GM23248 (cell line): ENCODE measurements at regions not wholly inside any gene's neighbourhood (a gene's known extent, or its start where the extent isn't known, plus 50 kb on each side); places are given as distances from the start of the nearest gene placed in this dataset.

ENCODE experiments used
- DNase-seq: peaks from one replicate; pipeline ENCODE4 v3.0.0-alpha.2; 2015
- H2AFZ ChIP-seq: fragments of 200-600 bp; sonication (generic); 2 replicates; pipeline ENCODE4 v1.6.1; 2016; ENCODE audit warnings: antibody characterized with exemption
- H3F3A ChIP-seq: fragments of 200-600 bp; sonication (generic); 2 replicates; pipeline ENCODE4 v1.6.1; 2016; ENCODE audit warnings: mild to moderate bottlenecking, antibody characterized with exemption, mixed run types; ENCODE audit not compliant: insufficient read depth
- H3K27ac ChIP-seq: fragments of 200-600 bp; sonication (generic); 2 replicates; pipeline ENCODE4 v1.5.1; 2016; ENCODE audit warnings: mild to moderate bottlenecking
- H3K27me3 ChIP-seq: fragments of 200-600 bp; sonication (generic); replicated peaks from 2 replicates; pipeline ENCODE4 v1.6.1; 2016; ENCODE audit warnings: mild to moderate bottlenecking; ENCODE audit not compliant: insufficient read depth
- H3K36me3 ChIP-seq: fragments of 200-600 bp; sonication (generic); 2 replicates; pipeline ENCODE4 v1.6.1; 2016; ENCODE audit warnings: low read depth, mild to moderate bottlenecking
- H3K4me1 ChIP-seq: fragments of 200-600 bp; sonication (generic); 2 replicates; pipeline ENCODE4 v1.6.1; 2016; ENCODE audit warnings: mild to moderate bottlenecking; ENCODE audit not compliant: insufficient read depth
- H3K4me2 ChIP-seq: fragments of 200-600 bp; sonication (generic); one replicate; pipeline ENCODE4 v1.6.1; 2016; ENCODE audit warnings: mild to moderate bottlenecking; ENCODE audit not compliant: unreplicated experiment
- H3K4me3 ChIP-seq: fragments of 200-600 bp; sonication (generic); 2 replicates; pipeline ENCODE4 v1.5.1; 2016; ENCODE audit warnings: mild to moderate bottlenecking
- H3K79me2 ChIP-seq: fragments of 200-600 bp; sonication (generic); 2 replicates; pipeline ENCODE4 v1.6.1; 2016; ENCODE audit warnings: mild to moderate bottlenecking; ENCODE audit not compliant: insufficient read depth
- H3K9ac ChIP-seq: fragments of 200-600 bp; sonication (generic); 2 replicates; pipeline ENCODE4 v1.6.1; 2016; ENCODE audit warnings: mild to moderate bottlenecking
- H3K9me2 ChIP-seq: fragments of 200-600 bp; sonication (generic); 2 replicates; pipeline ENCODE4 v1.6.1; 2016; ENCODE audit warnings: mixed run types, mild to moderate bottlenecking, moderate library complexity; ENCODE audit not compliant: insufficient read depth
- H3K9me3 ChIP-seq: fragments of 200-600 bp; sonication (generic); one replicate; pipeline ENCODE4 v1.6.1; 2017; ENCODE audit warnings: low read depth
- H4K20me1 ChIP-seq: fragments of 200-600 bp; sonication (generic); 2 replicates; pipeline ENCODE4 v1.6.0; 2016; ENCODE audit not compliant: insufficient read depth
- EZH2 ChIP-seq: fragments of 200-600 bp; sonication (generic); IDR thresholded peaks from 2 replicates; pipeline ENCODE4 v1.6.1; 2018; ENCODE audit warnings: antibody characterized with exemption, mild to moderate bottlenecking; ENCODE audit not compliant: insufficient read depth, poor library complexity, severe bottlenecking
- EZH2phosphoT487 ChIP-seq: fragments of 200-600 bp; sonication (generic); IDR thresholded peaks from 2 replicates; pipeline ENCODE4 v1.6.1; 2018; ENCODE audit warnings: antibody characterized with exemption, moderate library complexity, mild to moderate bottlenecking, low read depth; ENCODE audit not compliant: insufficient read depth
- WGBS, 2 experiments: methylation state at CpG; one replicate each; pipeline ENCODE4 v1.1.6; 2015 to 2017; ENCODE audit warnings: low lambda C conversion rate in 2 of 2, low coverage in 1 of 2; ENCODE audit errors: missing lambda C conversion rate in 2 of 2; 5-methylcytosine and 5-hydroxymethylcytosine counted together
- in situ Hi-C: fragments of 300-500 bp; cut with MboI; formaldehyde crosslinking; loops from 2 replicates; pipeline ENCODE4 v1.15.0; 2020

DNA sequence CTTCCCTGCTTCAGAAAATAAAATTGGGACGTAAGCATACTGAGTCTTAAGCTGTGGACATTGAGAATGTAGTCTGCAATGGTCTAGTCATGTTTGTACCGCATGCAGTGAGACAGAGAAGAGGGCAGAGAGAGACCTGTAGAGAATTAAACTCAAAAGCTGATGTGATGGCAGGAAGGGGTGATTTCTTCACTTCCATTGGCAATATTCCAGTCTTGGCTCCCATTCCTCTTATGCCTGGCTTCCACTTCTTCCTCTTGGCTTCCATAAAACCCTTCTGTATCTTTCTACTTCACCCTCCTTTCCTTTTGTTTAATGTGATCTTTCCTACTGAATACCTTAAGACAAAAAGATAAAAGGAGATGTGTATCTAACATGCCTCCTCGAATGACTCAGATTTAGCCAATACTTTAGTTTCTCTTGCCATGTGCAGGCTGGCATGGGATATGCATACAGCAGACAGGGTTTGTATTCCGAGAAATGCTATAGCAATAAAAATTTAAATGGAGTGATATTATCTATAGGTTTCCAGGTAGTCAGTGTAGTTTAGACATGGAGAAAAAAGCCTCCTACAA, 423.1 kb upstream of the DYNLRB2 start:
- no peaks in the 10 kb centered on the region for H3K36me3 ChIP-seq
- no peaks in the 10 kb centered on the region for H3K9me2 ChIP-seq
- no peak overlapping the region for H3K4me2 ChIP-seq
- no peaks in the 10 kb centered on the region for H3K9me3 ChIP-seq
- H4K20me1 ChIP-seq = no peaks in the 10 kb centered on the region
- no peak for DNase-seq
- H3F3A ChIP-seq = peaks cover 8% of the 10 kb centered on the region; the same call in 1 of the 2 replicates
- no peaks in the 10 kb centered on the region for H3K27me3 ChIP-seq
- 65 to 67% methylated on average over 4 of the region's 4 CpGs for WGBS, 2 experiments
- in situ Hi-C loops = no loop called here
- no peak overlapping the region for H3K27ac ChIP-seq
- TF ChIP-seq EZH2phosphoT487 = no peak
- TF ChIP-seq EZH2 = no peak
- H3K4me3 ChIP-seq = no peak overlapping the region
- H3K79me2 ChIP-seq = no peaks in the 10 kb centered on the region
- no peak overlapping the region for H3K9ac ChIP-seq
- H3K4me1 ChIP-seq = peaks cover 2% of the 10 kb centered on the region; the same call in 1 of the 2 replicates
- H2AFZ ChIP-seq = no peak overlapping the region

DNA sequence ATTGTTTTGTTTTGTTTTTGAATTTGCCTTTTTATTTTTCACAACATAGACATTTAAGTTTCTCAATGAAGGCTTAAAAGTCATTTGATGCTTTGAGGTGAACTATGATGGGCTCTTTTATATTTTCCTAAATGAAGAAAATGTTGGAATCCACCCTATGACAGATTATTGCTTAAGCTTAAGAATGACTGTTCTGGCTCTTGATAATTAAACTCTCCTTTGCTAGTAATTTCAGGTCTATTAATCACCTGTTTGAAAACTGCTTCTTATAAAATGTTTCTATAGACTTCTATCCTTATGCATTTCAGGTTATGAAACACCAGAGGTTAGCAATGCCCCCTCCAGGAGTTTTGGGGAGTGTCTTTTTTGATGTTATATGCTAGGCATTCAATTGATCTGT, 424.1 kb upstream of the DYNLRB2 start:
- Histone ChIP-seq H3K36me3 (no peaks in the 10 kb centered on the region), H3F3A (no peaks in the 10 kb centered on the region), H3K9ac (no peak overlapping the region), H3K79me2 (no peaks in the 10 kb centered on the region), H3K27me3 (no peaks in the 10 kb centered on the region), H3K9me2 (no peaks in the 10 kb centered on the region), H3K27ac (no peak overlapping the region), H3K4me3 (no peak overlapping the region), H3K4me1 (no peaks in the 10 kb centered on the region), H3K9me3 (no peaks in the 10 kb centered on the region), H2AFZ (no peak overlapping the region), H3K4me2 (no peak overlapping the region), H4K20me1 (no peaks in the 10 kb centered on the region)
- TF ChIP-seq EZH2phosphoT487 (no peak), EZH2 (no peak)
- no peak for DNase-seq
- in situ Hi-C loops = no loop called here

- Histone ChIP-seq H3K9me2 (no peaks in the 10 kb centered on the region), H3K36me3 (no peaks in the 10 kb centered on the region), H3K4me2 (no peak overlapping the region), H3K4me3 (no peak overlapping the region), H3F3A (no peaks in the 10 kb centered on the region), H3K27me3 (no peaks in the 10 kb centered on the region), H3K9ac (no peak overlapping the region), H3K27ac (no peak overlapping the region), H4K20me1 (no peaks in the 10 kb centered on the region), H2AFZ (no peak overlapping the region), H3K9me3 (no peaks in the 10 kb centered on the region), H3K4me1 (no peaks in the 10 kb centered on the region), H3K79me2 (no peaks in the 10 kb centered on the region)
- peak; percentile 17 for DNase-seq
- TF ChIP-seq EZH2phosphoT487 (no peak), EZH2 (no peak)
- 44 to 48% methylated on average over 2 of the region's 2 CpGs for WGBS, 2 experiments
- in situ Hi-C loops = no loop called here
Observed at GRCh38 chr16:80114699-80115098, 426.1 kb upstream of the DYNLRB2 start.

DNA sequence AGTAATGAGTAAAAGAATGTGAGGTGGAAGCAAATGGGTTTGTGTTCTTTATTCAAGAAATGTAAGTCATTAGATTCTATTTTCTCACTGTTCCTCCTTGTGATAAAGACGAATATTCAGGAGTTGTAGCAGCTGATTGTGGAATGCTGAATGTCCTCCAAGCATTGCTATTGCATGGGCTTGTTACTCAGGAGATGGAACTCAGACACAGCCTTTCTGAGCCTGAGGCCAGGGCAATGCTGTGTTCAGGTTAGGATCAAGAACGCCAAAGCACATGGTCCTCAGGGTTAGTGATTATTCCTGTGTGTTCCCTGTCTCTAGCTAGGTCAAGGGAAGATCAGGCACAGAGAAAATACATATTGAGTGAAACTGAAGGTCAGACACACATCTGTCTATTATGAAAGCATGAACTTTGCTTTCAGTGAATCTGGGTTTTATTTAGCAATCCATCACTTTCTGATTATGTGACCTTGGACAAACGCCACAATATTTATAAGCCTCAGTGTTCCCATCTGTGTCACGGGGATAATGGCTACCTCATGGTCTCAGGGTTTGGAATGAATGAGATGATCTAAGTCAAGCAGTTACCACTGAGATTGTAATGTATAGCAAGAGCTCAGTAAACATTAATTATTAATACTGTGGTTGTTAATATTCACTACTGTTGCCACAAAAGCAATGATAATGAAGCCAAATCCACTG, 426.8 kb upstream of the DYNLRB2 start:
- no peak overlapping the region for H2AFZ ChIP-seq
- peak; percentile 12 for DNase-seq
- H3K27ac ChIP-seq = no peak overlapping the region
- no peaks in the 10 kb centered on the region for H3K4me1 ChIP-seq
- H3K9ac ChIP-seq = no peak overlapping the region
- no peaks in the 10 kb centered on the region for H3K9me3 ChIP-seq
- in situ Hi-C loops = no loop called here
- TF ChIP-seq EZH2phosphoT487 (no peak), EZH2 (no peak)
- 15 to 24% methylated on average over 4 of the region's 4 CpGs for WGBS, 2 experiments
- H3K36me3 ChIP-seq = no peaks in the 10 kb centered on the region
- H4K20me1 ChIP-seq = no peaks in the 10 kb centered on the region
- no peak overlapping the region for H3K4me2 ChIP-seq
- no peak overlapping the region for H3K4me3 ChIP-seq
- no peaks in the 10 kb centered on the region for H3F3A ChIP-seq
- no peaks in the 10 kb centered on the region for H3K27me3 ChIP-seq
- H3K79me2 ChIP-seq = no peaks in the 10 kb centered on the region
- no peaks in the 10 kb centered on the region for H3K9me2 ChIP-seq

- Histone ChIP-seq H3K9me3 (no peaks in the 10 kb centered on the region), H3K27me3 (no peaks in the 10 kb centered on the region), H4K20me1 (no peaks in the 10 kb centered on the region), H3K4me2 (no peak overlapping the region), H3K36me3 (no peaks in the 10 kb centered on the region), H3F3A (0 out of 2 replicates have a peak, but pooled peaks cover 8% of the 10 kb centered on the region), H3K27ac (no peak overlapping the region), H3K4me1 (peaks cover 3% of the 10 kb centered on the region; the same call in 1 of the 2 replicates), H3K9me2 (no peaks in the 10 kb centered on the region), H2AFZ (no peak overlapping the region), H3K4me3 (no peak overlapping the region), H3K79me2 (no peaks in the 10 kb centered on the region), H3K9ac (no peak overlapping the region)
- DNase-seq = no peak
- TF ChIP-seq EZH2phosphoT487 = no peak
- no peak for TF ChIP-seq EZH2
- 88 to 89% methylated on average over 7 of the region's 7 CpGs for WGBS, 2 experiments
- in situ Hi-C loops = no loop called here
Observed at GRCh38 chr16:80109581-80109980, 431.2 kb upstream of the DYNLRB2 start.
